LoVo (cell line): ENCODE measurements at regions not wholly inside any gene's neighbourhood (a gene's known extent, or its start where the extent isn't known, plus 50 kb on each side); places are given as distances from the start of the nearest gene placed in this dataset.
"Not testable (repeated sequence)": the region's sequence is repeated elsewhere in the genome, so short reads cannot be mapped to it uniquely, and the experiment has no call there.

Source experiments
- DNase-seq: peaks from one replicate; pipeline ENCODE4 v3.0.0-alpha.2; 2016; ENCODE audit warnings: low spot score

DNA sequence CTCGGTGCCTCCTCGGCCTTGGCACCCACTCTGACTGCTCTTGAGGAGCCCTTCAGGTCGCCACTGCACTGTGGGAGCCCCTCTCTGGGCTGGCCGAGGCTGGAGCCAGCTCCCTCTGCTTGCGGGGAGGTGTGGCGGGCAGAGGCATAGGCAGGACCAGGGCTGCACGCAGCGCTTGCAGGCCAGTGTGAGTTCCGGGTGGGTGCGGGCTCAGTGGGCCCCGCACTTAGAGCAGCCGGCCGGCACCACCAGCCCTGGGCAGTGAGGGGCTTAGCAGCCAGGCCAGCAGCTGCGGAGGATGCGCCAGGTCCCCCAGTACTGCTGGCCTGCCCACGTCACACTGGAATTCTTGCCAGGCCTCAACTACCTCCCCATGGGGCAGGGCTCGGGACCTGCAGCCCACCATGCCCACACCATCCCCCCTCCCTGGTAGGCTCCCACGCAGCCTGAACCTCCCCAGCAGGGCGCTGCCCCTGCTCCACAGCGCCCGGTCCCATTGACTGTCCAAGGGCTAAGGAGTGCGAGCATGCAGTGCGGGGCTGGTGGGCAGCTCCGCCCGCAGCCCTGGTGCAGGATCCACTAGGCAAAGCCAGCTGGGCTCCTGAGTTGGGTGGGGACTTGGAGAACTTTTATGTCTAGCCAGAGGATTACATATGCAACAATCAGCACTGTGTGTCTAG is 602.9 kb upstream of the ST8SIA4 start:
- no peak for DNase-seq

DNA sequence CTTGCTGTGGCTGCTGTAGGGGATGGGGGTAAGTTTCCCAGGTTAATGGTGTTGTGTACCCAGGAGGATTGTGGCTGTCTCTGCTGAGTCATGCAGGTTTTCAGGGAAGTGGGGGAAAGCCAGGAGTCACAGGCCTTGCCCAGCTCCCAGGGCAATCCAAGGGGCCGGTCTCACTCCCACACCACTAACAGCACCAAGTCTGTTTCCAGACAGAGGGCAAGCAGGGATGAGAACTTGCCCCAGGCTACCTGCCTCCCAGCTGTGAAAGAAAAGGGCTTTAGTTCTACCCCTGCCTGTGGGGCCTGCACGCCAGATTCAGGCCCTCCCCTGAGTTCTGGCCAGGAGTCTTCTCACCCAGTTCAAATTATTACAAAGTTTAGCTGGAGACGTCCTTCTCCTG is 579.8 kb upstream of the ST8SIA4 start:
- no peak for DNase-seq

DNA sequence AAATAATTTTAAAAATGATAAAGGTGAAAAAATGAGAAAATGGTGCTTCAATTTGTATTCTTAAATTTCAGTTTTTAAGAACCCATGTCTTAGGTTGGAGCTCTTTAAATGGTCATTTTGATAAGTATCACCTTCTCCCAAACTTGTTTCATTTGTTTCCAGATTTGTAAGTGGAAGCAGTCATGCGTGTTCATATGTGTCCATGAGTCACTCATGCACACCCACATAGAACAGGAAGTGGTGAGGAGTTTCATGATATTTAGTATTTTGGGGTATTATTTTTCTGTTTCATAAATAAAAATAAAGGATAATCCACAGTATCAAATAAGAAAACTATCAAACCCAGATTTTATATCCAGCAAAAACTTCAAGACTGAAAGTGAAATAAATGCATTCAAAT is 570.4 kb upstream of the ST8SIA4 start:
- no peak for DNase-seq

DNA sequence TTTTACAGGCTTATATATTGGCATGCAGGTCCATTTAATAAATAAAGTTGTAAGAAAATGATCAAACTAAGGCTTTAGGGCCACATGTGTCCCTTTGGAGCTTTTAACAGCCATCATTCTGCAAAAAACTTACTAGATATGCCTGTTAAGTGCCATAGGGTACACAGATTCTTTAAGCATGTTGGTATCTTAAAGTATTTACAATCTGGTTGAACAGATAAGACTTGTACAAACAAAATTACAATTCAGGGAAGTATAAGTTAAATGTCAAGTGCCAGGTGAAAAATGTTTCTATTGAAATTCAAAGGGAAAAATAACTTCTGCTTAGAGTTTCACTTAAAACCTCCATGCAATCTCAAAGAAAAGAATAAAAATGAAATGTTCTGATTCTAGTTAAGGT is 558.4 kb upstream of the ST8SIA4 start:
- DNase-seq = no peak

DNA sequence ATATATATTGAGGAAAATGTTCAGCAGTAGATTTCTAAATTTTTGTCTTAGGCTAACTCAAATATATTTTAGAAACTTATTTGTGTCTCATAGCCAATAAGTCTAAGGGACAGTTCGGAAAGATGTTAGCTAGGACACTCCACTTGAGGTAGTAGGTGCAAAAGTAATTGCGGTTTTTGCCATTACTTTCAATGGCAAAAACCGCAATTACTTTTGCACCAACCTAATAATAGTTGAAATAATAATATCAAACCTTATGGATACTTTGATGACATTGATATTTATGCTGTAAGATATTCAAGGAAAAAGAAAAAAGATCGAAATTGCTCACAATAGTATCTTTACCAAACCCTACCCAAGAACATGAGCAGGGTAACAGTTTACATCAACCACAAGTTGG is 555.5 kb upstream of the ST8SIA4 start:
- DNase-seq = no peak

DNA sequence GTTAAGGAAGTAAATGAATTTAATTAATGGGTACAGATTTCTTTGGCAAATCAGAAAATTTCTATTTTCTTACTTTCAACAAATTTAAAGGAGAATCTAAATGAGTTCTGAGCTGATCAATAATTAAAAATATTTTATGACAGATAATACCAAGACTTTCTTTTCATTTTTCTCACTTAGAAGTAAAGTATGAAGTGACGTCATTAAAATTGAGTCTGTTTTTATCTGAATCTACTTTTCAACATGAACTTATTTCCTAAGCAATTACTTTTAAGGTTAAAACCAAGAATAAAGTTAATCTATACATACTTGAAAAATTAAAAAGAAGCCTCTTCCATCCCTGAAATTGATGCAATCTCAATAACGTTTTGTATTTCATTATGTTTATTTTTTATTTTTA is 552.8 kb upstream of the ST8SIA4 start:
- no peak for DNase-seq

DNA sequence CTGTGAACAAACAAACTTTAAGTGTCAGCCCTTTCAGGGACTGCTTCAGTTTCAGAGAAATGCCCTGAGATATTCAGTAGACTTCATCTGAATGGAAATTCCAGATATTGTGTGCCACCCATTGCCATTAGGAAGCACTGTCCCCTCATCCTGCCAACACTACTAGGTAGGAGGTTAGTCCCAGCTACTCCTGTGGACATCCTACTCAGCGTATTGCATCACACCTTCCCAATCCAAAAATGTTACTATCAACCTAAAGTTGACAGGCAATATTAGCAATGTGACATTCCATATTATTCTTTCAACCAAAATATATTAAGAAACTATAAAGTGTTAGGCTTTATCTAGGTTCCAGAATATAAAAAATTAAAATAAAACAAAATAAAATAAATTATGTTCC is 552.0 kb upstream of the ST8SIA4 start:
- no peak for DNase-seq

DNA sequence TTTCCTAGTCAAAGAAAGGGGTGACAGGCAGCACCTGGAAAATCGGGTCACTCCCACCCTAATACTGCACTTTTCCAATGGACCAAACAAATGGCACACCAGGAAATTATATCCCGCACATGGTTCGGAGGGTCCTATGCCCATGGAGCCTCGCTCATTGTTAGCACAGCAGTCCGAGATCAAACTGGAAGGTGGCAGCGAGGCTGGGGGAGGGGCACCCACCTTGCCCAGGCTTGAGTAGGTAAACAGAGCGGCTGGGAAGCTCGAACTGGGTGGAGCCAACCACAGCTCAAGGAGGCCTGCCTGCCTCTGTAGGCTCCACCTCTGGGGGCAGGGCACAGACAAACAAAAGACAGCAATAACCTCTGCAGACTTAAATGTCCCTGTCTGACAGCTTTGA is 539.2 kb upstream of the ST8SIA4 start:
- not testable (repeated sequence) for DNase-seq

DNA sequence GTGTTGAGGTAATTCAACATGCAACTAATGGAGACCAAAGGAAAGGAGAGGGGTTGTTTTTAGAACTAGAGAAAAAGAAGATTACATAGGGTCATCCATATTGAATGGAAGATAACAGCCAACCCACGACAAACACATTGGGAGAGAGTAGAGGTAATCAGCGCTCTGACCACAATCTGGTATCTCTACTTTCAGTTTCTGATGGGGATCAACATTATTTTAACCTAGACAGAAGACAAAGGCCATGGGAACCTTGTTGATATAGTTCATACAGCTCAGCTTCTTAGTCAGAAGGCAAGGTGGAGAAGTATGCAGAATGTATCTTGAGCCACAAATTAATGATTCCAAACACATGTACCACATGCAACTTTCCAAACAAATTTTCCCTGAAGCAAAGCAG is 537.1 kb upstream of the ST8SIA4 start:
- no peak for DNase-seq

DNA sequence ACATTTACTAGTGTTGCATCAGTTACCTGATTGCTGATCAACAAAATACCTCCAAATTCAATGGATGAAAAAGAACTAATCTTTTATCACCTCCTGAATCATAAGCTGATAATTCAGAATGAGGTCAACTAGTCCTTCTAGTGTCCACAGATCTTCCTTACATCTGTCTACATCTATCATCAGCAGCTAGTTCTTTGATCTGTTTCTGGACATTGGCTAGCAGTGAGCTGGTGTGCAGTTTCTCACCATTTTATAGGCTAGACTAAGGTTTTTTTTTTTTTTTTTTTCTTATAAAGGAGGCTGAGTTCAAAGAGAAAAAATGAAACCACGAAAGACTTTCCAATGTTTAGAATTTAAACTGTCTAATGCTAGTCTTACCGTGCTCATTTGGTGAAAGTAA is 534.3 kb upstream of the ST8SIA4 start:
- no peak for DNase-seq

DNA sequence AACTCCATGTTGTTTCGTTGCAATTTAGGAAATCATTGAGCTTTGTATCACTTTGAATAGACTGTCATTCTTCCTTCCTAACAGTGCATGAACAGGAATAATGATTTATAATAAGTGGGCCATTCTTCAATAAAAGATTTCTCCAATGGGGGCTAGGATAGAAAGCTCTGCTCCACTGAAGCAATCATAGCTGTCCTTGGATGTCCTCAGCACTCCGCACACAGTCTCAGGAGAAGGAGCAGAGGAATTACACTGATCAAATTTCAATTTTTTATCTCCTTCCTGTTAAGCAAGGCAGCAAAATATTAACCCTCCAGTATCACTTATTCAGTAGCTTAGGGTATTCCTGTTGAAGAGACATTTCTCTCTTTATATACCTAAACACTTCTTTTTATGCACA is 532.7 kb upstream of the ST8SIA4 start:
- no peak for DNase-seq

DNA sequence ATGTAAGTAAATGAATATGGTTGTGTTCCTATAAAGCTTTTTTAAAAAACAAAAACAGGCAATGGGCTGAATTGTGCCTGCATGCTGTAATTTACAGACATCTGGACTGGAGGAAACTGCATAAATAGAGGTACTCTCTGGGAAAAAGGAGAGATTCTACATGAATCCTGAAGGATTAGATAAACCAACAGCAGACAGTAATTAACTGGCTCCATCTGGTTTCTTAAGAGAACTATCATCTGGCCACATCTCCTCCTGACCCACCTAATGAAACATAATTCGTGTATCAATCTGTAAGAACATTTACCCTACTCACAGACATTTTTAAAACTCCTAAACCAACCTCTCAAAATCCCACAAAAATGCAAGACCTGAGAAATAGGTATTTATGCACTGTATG is 528.1 kb upstream of the ST8SIA4 start:
- no peak for DNase-seq

DNA sequence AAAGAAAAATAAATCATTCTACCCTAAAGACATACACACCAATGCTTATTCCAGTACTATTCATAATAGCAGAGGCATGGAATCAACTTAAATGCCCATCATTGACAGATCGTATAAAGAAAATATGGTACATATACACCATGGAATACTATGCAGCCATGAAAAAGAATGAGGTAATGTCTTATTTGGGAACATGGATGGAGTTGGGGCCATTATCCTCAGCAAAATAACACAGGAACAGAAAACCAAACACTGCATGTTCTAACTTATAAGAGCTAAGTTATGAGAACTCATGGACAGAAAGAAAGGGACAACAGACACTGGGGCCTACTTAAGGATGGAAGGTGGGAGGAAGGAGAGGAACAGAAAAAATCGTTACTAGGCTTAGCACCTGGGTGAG is 527.5 kb upstream of the ST8SIA4 start:
- no peak for DNase-seq

DNA sequence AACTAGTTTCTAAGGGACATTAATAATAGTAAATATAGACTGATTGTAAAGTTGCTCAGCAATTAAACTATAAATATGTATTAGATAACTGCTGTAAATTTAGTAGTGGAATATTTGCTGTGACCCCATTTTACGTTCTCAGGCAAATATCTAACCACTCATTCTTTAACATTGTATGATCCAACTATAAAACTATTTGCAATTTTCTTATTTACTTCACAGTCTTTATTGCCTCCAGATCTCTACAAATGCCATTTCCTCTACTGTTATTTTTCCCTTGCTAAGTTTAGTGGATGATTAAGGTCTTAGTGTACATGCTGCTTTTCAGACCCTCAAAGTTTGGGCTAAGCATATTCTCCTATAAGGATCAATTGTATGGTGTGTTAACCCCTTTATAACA is 526.2 kb upstream of the ST8SIA4 start:
- no peak for DNase-seq

DNA sequence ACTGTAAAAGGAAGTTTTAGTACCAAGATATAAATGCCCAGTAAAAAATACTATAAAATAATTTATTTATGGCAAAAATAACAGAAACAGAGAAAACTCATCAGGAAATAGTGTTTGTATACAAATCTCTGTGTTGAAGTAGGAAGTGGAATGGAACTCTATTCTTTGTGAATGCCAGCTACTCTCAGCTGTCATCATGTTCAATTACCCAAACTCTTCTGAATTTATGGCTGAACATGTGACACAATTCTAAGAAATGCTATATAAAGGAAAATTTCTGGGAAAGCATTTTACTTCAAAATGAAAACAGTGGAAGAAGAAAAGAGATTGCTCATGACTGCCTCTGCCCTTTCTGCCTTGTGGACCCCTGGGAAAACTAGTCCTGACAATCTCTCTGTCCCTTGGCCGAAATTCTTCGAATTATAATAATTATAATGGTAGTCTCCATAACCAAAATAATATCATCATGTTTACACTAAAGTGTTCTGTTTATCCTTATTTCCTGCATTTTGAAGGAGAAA is 522.3 kb upstream of the ST8SIA4 start:
- no peak for DNase-seq

DNA sequence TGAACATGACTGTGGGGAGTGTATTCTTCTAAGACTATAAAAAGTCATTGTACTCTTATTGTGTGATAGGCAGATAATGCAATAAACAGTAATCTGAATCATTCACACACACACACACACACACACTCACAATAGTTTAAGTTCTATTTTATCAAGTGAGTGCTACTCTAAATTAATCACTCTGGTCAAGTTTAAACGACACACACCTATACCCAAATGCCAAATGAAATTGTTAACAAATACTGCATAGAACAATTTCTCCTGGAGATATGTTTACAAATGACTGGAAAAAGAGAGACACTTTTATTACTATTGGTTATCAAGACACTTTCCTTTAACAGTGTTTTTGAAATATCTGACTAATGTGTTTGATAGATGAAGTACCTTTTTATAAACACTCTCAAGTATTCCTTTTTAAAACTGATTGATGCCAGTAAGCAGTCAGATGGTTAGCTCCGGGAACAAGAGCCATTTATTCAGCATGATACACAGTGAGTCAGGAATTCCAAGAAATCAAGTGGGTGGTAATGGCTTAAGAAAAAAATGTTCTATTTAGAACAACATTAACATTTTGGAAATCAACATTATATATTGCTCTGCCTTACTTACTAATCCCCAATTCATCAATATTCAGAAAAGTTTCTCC is 521.6 kb upstream of the ST8SIA4 start:
- no peak for DNase-seq

DNA sequence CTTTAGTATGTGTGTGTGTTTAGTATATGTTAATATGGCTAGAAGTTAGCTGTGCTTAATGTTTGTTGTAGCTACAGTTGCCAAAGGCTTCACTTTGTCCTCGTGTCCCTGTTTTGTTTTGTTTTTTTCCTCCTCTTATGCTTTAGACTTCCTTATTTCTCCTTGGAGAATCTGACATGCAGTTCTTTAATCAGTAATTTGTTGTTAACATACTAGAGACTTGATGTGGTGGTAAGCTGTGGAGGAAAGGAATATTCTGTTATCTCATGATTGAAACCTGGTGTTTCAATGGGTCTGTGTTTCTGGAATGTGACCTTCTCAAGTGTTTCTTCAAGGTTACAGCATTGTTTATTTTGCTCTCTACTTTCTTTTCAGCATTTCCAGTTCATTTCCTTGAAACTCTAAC is 515.6 kb upstream of the ST8SIA4 start:
- no peak for DNase-seq

DNA sequence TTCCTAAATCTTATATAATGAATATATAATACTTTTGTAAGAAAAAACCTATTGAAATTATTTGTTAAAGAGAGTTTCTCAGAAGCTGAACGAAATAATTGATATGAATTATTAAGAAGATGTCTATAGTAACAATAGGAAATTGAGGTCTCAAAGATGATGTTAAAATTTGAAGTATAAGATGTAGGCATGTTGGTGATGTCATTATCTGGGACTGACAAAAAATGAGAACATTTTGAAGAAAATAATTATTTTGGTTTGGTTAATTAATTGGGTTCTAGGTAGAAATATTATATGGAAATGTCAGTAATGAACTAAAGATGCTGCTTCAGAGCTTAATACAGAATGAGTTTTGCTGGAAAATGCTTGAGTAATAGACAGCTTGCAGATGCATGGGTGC is 501.4 kb upstream of the ST8SIA4 start:
- DNase-seq = no peak

DNA sequence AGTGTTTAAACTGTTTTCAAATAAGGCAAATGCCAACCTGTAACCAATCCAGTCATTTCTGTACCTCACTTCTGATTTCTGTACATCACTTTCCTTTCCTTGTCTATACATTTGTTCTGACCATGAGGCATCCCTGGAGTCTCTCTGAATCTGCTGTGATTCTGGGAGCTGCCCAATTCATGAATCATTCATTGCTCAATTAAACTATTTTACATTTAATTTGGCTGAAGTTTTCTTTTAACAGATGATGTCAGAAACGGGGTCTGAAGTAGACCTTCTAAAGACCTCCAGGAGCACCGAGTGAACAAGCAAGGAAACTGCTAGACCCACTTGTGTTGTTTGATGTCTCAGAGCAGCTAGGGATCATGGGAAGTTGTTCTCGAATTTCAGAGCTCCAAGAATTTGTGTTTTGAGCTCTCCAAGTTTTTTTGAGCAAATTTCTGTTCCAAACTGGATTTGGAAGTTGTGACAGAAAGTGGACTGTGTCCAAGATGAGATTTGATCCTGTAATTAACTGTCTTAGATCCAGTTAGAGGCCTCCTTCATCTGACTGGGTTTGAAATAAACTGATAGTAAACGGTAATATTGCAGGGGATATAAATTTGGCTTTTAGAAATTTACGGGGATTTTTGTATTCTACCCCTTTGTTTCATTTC is 490.8 kb upstream of the ST8SIA4 start:
- no peak for DNase-seq

DNA sequence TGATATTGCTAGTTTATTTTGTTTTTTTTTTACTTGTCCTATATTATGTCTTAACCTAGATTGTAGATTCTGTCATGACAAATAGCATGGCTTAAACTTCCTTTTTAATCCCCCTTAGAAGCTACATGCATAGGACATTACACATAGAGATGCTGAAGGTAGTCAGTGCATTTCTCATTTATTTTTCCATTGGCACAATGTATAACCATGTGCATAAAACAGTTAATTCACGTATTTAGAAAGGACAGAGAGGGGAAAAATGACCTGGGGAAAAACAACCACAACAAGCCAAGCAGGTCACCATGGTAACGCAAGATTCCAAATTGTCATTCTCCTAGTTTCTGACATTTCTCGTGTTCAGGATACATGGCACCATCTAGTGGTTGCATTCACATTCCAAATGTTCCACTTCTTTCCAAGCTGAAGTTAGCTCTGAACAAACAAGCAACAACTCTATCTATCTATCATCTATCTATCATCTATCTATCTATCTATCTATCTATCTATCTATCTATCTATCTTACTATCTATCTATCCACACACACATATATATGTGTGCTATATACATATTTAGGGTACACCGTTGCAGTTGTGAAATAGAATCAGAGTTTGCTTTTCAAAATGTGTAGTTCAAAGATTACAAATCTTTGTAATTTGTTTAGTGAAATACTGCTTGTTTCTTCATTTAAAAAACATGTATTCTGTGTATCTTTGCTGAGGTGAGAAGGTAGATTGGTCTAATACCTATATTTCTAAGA is 487.2 kb upstream of the ST8SIA4 start:
- DNase-seq = peak; percentile 54

DNA sequence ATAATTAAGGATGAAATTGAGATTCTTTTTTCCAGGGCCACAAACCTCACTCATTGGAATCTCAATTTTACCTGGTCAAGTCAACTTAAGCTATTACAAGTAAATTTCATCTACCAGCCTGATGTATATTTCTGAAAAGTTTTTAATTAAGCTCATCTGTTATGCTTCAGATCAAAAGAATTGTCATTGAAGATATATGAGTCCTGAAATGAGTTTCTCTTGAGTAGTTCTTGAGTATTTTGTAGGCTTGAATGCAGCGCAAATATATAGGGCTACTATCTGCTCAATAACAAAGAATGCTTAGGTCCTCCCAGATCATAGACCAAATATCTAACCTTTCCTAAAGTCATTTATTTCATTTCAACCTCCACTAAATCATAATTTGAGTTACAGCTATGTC is 482.2 kb upstream of the ST8SIA4 start:
- no peak for DNase-seq

DNA sequence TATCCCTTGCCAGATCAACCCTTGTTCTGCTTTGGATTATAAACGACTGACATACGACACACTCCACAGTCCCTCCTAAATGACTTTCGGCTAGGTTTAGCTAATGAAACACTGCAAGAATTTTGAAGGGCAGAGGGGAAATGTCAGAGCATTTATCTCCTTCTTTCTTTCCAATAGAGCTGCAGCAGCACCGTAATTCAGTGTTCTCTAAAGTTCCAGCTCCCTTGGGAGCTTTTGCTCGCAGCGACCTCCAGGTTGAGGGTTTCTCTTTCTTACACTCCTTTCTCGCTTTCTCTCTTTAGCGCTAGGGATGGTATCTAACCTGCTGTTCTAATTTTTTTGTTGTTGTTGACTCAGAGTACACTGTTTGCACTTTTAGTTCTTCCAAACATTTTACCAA is 467.1 kb upstream of the ST8SIA4 start:
- no peak for DNase-seq

DNA sequence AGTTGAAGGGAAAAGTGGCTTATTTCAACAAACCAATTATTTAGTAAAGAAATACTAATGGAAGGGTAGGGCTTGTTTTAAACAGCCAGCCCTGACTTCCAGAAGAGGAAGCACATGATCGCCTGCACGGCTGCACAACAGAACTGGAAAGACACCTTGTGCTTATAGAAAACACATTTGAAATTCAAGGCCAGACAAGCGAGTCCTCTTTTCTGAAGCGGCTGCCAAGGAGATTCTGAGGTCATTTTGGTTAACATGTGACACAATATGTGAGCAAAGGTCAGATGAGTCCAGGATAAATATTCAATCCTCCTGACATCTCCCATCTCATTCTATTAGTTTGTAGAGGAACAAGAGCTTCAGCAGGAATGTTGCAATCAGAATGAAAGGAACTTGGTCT is 461.4 kb upstream of the ST8SIA4 start:
- DNase-seq = no peak
